Upper lobe of left lung (tissue), 6 donors: ENCODE measurements at regions not wholly inside any gene's neighbourhood (a gene's known extent, or its start where the extent isn't known, plus 50 kb on each side); places are given as distances from the start of the nearest gene placed in this dataset.

Experiments used
- ATAC-seq, 2 donors: fragments of 200-7000 bp; cut with Tn5 transposase; one replicate each; pipeline ENCODE4 v1.9.1; 2022; ENCODE audit warnings: mild to moderate bottlenecking in 2 of 2, moderate library complexity in 2 of 2; ENCODE audit not compliant: low FRiP score in 2 of 2
- DNase-seq, 2 donors: peaks; one replicate each; pipeline ENCODE4 v3.0.0-alpha.2; 2019 to 2020
- H3K27ac ChIP-seq, 4 donors: fragments of 200-600 bp; sonication (generic); one replicate each; pipeline ENCODE4 v1.5.1; 2016 to 2019
- H3K27me3 ChIP-seq, 4 donors: fragments of 200-600 bp; sonication (generic); one replicate each; pipeline ENCODE4 v1.5.1; 2017 to 2019
- H3K36me3 ChIP-seq, 4 donors: fragments of 200-600 bp; sonication (generic); one replicate each; pipeline ENCODE4 v1.5.1; 2016 to 2019
- H3K4me1 ChIP-seq, 4 donors: fragments of 200-600 bp; sonication (generic); one replicate each; pipeline ENCODE4 v1.5.1; 2018 to 2019
- H3K4me3 ChIP-seq, 4 donors: fragments of 200-600 bp; sonication (generic); one replicate each; pipeline ENCODE4 v1.5.1; 2017 to 2019; ENCODE audit warnings: mild to moderate bottlenecking in 2 of 4, moderate library complexity in 1 of 4
- H3K9me3 ChIP-seq, 4 donors: fragments of 200-600 bp; sonication (generic); one replicate each; pipeline ENCODE4 v1.5.1; 2018 to 2019
- CTCF ChIP-seq, 6 experiments: fragments of 450-650 bp in 4 of 6; fragments of 200-600 bp in 2 of 6; sonication (generic) in 2 of 6; IDR thresholded peaks; one replicate each; pipeline ENCODE4 v1.5.1; 2016 to 2019; ENCODE audit warnings: antibody characterized with exemption in 6 of 6
- EP300 ChIP-seq, 4 donors: sonication (generic); formaldehyde crosslinking; IDR thresholded peaks; one replicate each; pipeline ENCODE4 v1.5.1; 2017; ENCODE audit warnings: antibody characterized with exemption in 4 of 4, control low read depth in 2 of 4
- POLR2A ChIP-seq, 4 donors: fragments of 450-650 bp; IDR thresholded peaks; one replicate each; pipeline ENCODE4 v1.5.1; 2016 to 2017; ENCODE audit warnings: antibody characterized with exemption in 4 of 4, mild to moderate bottlenecking in 2 of 4
- POLR2AphosphoS5 ChIP-seq, 2 donors: sonication (generic); formaldehyde crosslinking; IDR thresholded peaks; one replicate each; pipeline ENCODE4 v1.5.1; 2017; ENCODE audit warnings: antibody characterized with exemption in 2 of 2
- WGBS, 2 donors: methylation state at CpG; one replicate each; pipeline ENCODE4 v1.1.5; 2017 to 2018; 5-methylcytosine and 5-hydroxymethylcytosine counted together
- donor health status: DM: no; HTN: no; CAD: no; lungs with moderate emphysema.
- donor health status: DM: no; HTN: yes; CAD: no; lungs with severe emphysema.

- H3K36me3 ChIP-seq: no peaks in the 10 kb centered on the region
- H3K27ac ChIP-seq: no peak overlapping the region
- ATAC-seq (no peak), DNase-seq (no peak)
- no peaks in the 10 kb centered on the region for H3K27me3 ChIP-seq
- no peak for TF ChIP-seq POLR2AphosphoS5 (IDR thresholded peaks at IDR 0.05)
- no peak for TF ChIP-seq CTCF (IDR thresholded peaks at IDR 0.05)
- no peaks in the 10 kb centered on the region for H3K9me3 ChIP-seq
- 64 to 78% methylated on average over 1 of the region's 1 CpG for WGBS, 2 donors
- H3K4me3 ChIP-seq: no peak overlapping the region
- no peaks in the 10 kb centered on the region for H3K4me1 ChIP-seq
Observed at GRCh38 chr6:84977363-84977705, 212.9 kb upstream of the TBX18 start.

GRCh38 chr6:84976526-84977362 lies 212.3 kb upstream of the TBX18 start:
- WGBS, 2 donors: 46 to 53% methylated on average over 4 of the region's 4 CpGs

GRCh38 chr6:84975316-84975715 lies 210.9 kb upstream of the TBX18 start:
- Histone ChIP-seq H3K9me3 (no peaks in the 10 kb centered on the region), H3K27ac (no peak overlapping the region), H3K4me3 (no peak overlapping the region), H3K27me3 (no peaks in the 10 kb centered on the region), H3K36me3 (no peaks in the 10 kb centered on the region), H3K4me1 (no peaks in the 10 kb centered on the region)
- no peak for DNase-seq
- no peak for ATAC-seq
- no peak for TF ChIP-seq CTCF (IDR thresholded peaks at IDR 0.05)
- no peak for TF ChIP-seq POLR2AphosphoS5 (IDR thresholded peaks at IDR 0.05)
- TF ChIP-seq POLR2A (IDR thresholded peaks at IDR 0.05): no peak
- no peak for TF ChIP-seq EP300 (IDR thresholded peaks at IDR 0.05)
- 85 to 92% methylated on average over 1 of the region's 1 CpG for WGBS, 2 donors

More at GRCh38 chr6:84976526-84977362, 212.3 kb upstream of the TBX18 start:
- H3K4me1 ChIP-seq: no peaks in the 10 kb centered on the region
- H3K4me3 ChIP-seq: no peak overlapping the region
- no peak for TF ChIP-seq CTCF (IDR thresholded peaks at IDR 0.05)
- no peak for TF ChIP-seq POLR2AphosphoS5 (IDR thresholded peaks at IDR 0.05)
- no peak for TF ChIP-seq EP300 (IDR thresholded peaks at IDR 0.05)
- no peak for TF ChIP-seq POLR2A (IDR thresholded peaks at IDR 0.05)
- no peaks in the 10 kb centered on the region for H3K27me3 ChIP-seq
- no peak for DNase-seq
- H3K27ac ChIP-seq: no peak overlapping the region
- no peaks in the 10 kb centered on the region for H3K36me3 ChIP-seq
- H3K9me3 ChIP-seq: no peaks in the 10 kb centered on the region
- no peak for ATAC-seq

GRCh38 chr6:84973606-84974005 lies 209.2 kb upstream of the TBX18 start:
- H3K27me3 ChIP-seq: no peaks in the 10 kb centered on the region
- no peaks in the 10 kb centered on the region for H3K36me3 ChIP-seq
- H3K4me3 ChIP-seq: no peak overlapping the region
- DNase-seq (no peak), ATAC-seq (no peak)
- TF ChIP-seq EP300 (IDR thresholded peaks at IDR 0.05) (no peak), POLR2A (IDR thresholded peaks at IDR 0.05) (no peak), POLR2AphosphoS5 (IDR thresholded peaks at IDR 0.05) (no peak), CTCF (IDR thresholded peaks at IDR 0.05) (no peak)
- peaks cover 0 to 10% (median 1%) of the 10 kb centered on the region in 4 donors for H3K9me3 ChIP-seq
- H3K27ac ChIP-seq: no peak overlapping the region
- 89 to 90% methylated on average over 2 of the region's 2 CpGs for WGBS, 2 donors
- H3K4me1 ChIP-seq: no peaks in the 10 kb centered on the region

GRCh38 chr6:84967965-84968364 lies 203.6 kb upstream of the TBX18 start:
- H3K4me1 ChIP-seq: no peaks in the 10 kb centered on the region
- no peak for TF ChIP-seq CTCF (IDR thresholded peaks at IDR 0.05)
- TF ChIP-seq POLR2A (IDR thresholded peaks at IDR 0.05): no peak
- no peak for TF ChIP-seq POLR2AphosphoS5 (IDR thresholded peaks at IDR 0.05)
- no peak for TF ChIP-seq EP300 (IDR thresholded peaks at IDR 0.05)
- WGBS, 2 donors: 89 to 91% methylated on average over 8 to 11 of the region's 11 CpGs
- no peak overlapping the region for H3K27ac ChIP-seq
- H3K4me3 ChIP-seq: no peak overlapping the region
- no peaks in the 10 kb centered on the region for H3K36me3 ChIP-seq
- ATAC-seq: no peak
- H3K27me3 ChIP-seq: no peaks in the 10 kb centered on the region
- H3K9me3 ChIP-seq: peaks cover 10 to 28% (median 12%) of the 10 kb centered on the region in 4 donors
- no peak for DNase-seq
